GM18519 (cell line): ENCODE measurements at regions not wholly inside any gene's neighbourhood (a gene's known extent, or its start where the extent isn't known, plus 50 kb on each side); places are given as distances from the start of the nearest gene placed in this dataset.

Experiments
- ATAC-seq: cut with Tn5 transposase; IDR thresholded peaks from one replicate; pipeline ENCODE4 v1.9.1; 2021; ENCODE audit warnings: mild to moderate bottlenecking, moderate library complexity; ENCODE audit not compliant: unreplicated experiment, low FRiP score

- ATAC-seq: no peak
These were observed 207.8 kb downstream of the NDFIP2 start for GRCh38 chr13:79688741-79689140.

GRCh38 chr13:79686441-79686840, 205.5 kb downstream of the NDFIP2 start:
- no peak for ATAC-seq

- no peak for ATAC-seq
These were observed 203.4 kb downstream of the NDFIP2 start for GRCh38 chr13:79684371-79684770.

- no peak for ATAC-seq
These were observed 201.2 kb downstream of the NDFIP2 start for GRCh38 chr13:79682164-79682563.

- no peak for ATAC-seq
These were observed 200.1 kb downstream of the NDFIP2 start for GRCh38 chr13:79681069-79681468.

GRCh38 chr13:79680485-79680884, 199.5 kb downstream of the NDFIP2 start:
- no peak for ATAC-seq

- ATAC-seq: peak; percentile 53
These were observed 198.4 kb downstream of the NDFIP2 start for GRCh38 chr13:79679334-79679733.

- no peak for ATAC-seq
These were observed 197.1 kb downstream of the NDFIP2 start for GRCh38 chr13:79678100-79678499.

- no peak for ATAC-seq
These were observed 195.1 kb downstream of the NDFIP2 start for GRCh38 chr13:79675931-79676660.

GRCh38 chr13:79674765-79675515, 194.0 kb downstream of the NDFIP2 start:
- ATAC-seq: no peak

GRCh38 chr13:79673993-79674377, 193.0 kb downstream of the NDFIP2 start:
- no peak for ATAC-seq

- ATAC-seq: no peak
These were observed 192.5 kb downstream of the NDFIP2 start for GRCh38 chr13:79673310-79673992.

GRCh38 chr13:79671420-79671819, 190.5 kb downstream of the NDFIP2 start:
- ATAC-seq: no peak

GRCh38 chr13:79668201-79668752, 187.3 kb downstream of the NDFIP2 start:
- no peak for ATAC-seq

GRCh38 chr13:79667771-79668170, 186.8 kb downstream of the NDFIP2 start:
- no peak for ATAC-seq

GRCh38 chr13:79663977-79664636, 183.2 kb downstream of the NDFIP2 start:
- ATAC-seq: no peak

GRCh38 chr13:79663435-79663834, 182.5 kb downstream of the NDFIP2 start:
- ATAC-seq: no peak

GRCh38 chr13:79662882-79663281, 181.9 kb downstream of the NDFIP2 start:
- no peak for ATAC-seq

- ATAC-seq: peak; percentile 71
These were observed 179.4 kb downstream of the NDFIP2 start for GRCh38 chr13:79660361-79660760.

- ATAC-seq: no peak
These were observed 178.2 kb downstream of the NDFIP2 start for GRCh38 chr13:79659121-79659521.
